ENCODE measurements at regions not wholly inside any gene's neighbourhood (a gene's known extent, or its start where the extent isn't known, plus 50 kb on each side); places are given as distances from the start of the nearest gene placed in this dataset.

DNA sequence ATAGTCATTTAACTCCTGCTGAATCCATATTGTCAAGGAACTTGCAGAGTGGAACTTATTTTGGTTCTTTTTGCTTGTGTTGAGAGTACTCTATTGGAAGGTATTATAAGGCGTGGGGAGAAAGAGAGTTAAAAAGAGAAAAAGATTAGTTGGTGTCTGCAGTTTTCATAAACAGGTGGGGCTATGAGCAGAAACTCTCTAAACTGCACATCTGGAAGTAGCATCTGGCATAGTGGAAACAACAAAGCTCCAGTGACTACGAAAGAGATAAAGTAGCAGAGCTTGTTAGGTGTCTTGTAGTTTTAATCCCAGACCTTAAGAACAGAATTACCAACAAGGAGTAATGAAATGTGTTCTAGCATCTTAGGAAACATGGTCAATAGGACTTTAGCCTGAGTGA is 148.8 kb upstream of the SGO1 start:
- TF ChIP-seq, protein P1, sequence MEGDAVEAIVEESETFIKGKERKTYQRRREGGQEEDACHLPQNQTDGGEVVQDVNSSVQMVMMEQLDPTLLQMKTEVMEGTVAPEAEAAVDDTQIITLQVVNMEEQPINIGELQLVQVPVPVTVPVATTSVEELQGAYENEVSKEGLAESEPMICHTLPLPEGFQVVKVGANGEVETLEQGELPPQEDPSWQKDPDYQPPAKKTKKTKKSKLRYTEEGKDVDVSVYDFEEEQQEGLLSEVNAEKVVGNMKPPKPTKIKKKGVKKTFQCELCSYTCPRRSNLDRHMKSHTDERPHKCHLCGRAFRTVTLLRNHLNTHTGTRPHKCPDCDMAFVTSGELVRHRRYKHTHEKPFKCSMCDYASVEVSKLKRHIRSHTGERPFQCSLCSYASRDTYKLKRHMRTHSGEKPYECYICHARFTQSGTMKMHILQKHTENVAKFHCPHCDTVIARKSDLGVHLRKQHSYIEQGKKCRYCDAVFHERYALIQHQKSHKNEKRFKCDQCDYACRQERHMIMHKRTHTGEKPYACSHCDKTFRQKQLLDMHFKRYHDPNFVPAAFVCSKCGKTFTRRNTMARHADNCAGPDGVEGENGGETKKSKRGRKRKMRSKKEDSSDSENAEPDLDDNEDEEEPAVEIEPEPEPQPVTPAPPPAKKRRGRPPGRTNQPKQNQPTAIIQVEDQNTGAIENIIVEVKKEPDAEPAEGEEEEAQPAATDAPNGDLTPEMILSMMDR (IDR thresholded peaks at IDR 0.05), result no peak
- no peak for TF ChIP-seq POLR2A (IDR thresholded peaks at IDR 0.05)

Data from thyroid gland (tissue), 4 donors.